Kidney (tissue), 13 donors: ENCODE measurements at regions not wholly inside any gene's neighbourhood (a gene's known extent, or its start where the extent isn't known, plus 50 kb on each side); places are given as distances from the start of the nearest gene placed in this dataset.

Source experiments
- DNase-seq, 5 donors: peaks; one replicate each; pipeline ENCODE4 v3.0.0-alpha.2; 2013 to 2020
- FAIRE-seq: peaks from 2 replicates; lab custom pipeline; 2012; peaks lifted over from hg19 to GRCh38; lab: Jason Lieb, UNC
- H3K27ac ChIP-seq, 2 donors: one replicate each; pipeline ENCODE4 v1.7.0; 2013; ENCODE audit warnings: low read depth in 2 of 2, low read length in 2 of 2, inconsistent platforms in 1 of 2
- H3K27me3 ChIP-seq: one replicate; pipeline ENCODE4 v1.7.1; 2013; ENCODE audit warnings: low read length, inconsistent platforms; ENCODE audit not compliant: control insufficient read depth, insufficient read depth
- H3K36me3 ChIP-seq, 3 donors: one replicate each; pipeline versions ENCODE4 v1.7.0 to v1.7.1; 2013; ENCODE audit warnings: low read length in 3 of 3, control low read depth in 1 of 3, inconsistent platforms in 1 of 3; ENCODE audit not compliant: insufficient read depth in 3 of 3, control insufficient read depth in 2 of 3
- H3K4me1 ChIP-seq, 3 donors: one replicate each; pipeline versions ENCODE4 v1.7.0 to v1.7.1; 2013; ENCODE audit warnings: low read length in 3 of 3, inconsistent platforms in 1 of 3, low read depth in 1 of 3; ENCODE audit not compliant: control insufficient read depth in 2 of 3, insufficient read depth in 2 of 3
- H3K4me3 ChIP-seq, 3 donors: one replicate each; pipeline versions ENCODE4 v1.7.0 to v1.8.1; 2013; ENCODE audit warnings: low read length in 3 of 3, control low read depth in 1 of 3, inconsistent platforms in 1 of 3
- H3K9ac ChIP-seq, 3 donors: one replicate each; pipeline versions ENCODE4 v1.7.0 to v1.7.1; 2013; ENCODE audit warnings: low read length in 3 of 3, control low read depth in 1 of 3, inconsistent platforms in 1 of 3
- H3K9me3 ChIP-seq, 3 donors: one replicate each; pipeline versions ENCODE4 v1.7.0 to v1.7.1; 2013; ENCODE audit warnings: low read length in 3 of 3, control low read depth in 1 of 3, inconsistent platforms in 1 of 3; ENCODE audit not compliant: control insufficient read depth in 2 of 3, insufficient read depth in 1 of 3
- CTCF ChIP-seq: IDR thresholded peaks from 3 replicates; pipeline ENCODE4 v1.5.1; 2012; ENCODE audit warnings: mild to moderate bottlenecking, moderate library complexity, borderline replicate concordance; ENCODE audit not compliant: insufficient read depth; ENCODE audit errors: extremely low read depth
- intact Hi-C: fragments of 100-400 bp; cut with DNase I; formaldehyde crosslinking; loops from one replicate; pipeline ENCODE4 v1.11.1; 2022
- donor health status: control.
- donor health status: control.
- donor health status: control.
- donor health status: control.
- donor health status: control.
- donor health status: DM: yes; HTN: yes; CAD: no.
- donor health status: Normal renal cell carcinoma (clear cell type).

- no peak for FAIRE-seq
- TF ChIP-seq CTCF: no peak
- H3K4me1 ChIP-seq: no peaks in the 10 kb centered on the region
- no peaks in the 10 kb centered on the region for H3K27me3 ChIP-seq
- no peaks in the 10 kb centered on the region for H3K9me3 ChIP-seq
- H3K27ac ChIP-seq: no peak overlapping the region
- intact Hi-C loops: no loop called here
- no peak overlapping the region for H3K4me3 ChIP-seq
- DNase-seq: no peak
- H3K9ac ChIP-seq: no peak overlapping the region
- H3K36me3 ChIP-seq: no peaks in the 10 kb centered on the region
Measured at GRCh38 chr1:91080650-91081049, 58.8 kb upstream of the ZNF644 start.

- H3K4me3 ChIP-seq: no peak overlapping the region
- no peaks in the 10 kb centered on the region for H3K27me3 ChIP-seq
- no peaks in the 10 kb centered on the region for H3K9me3 ChIP-seq
- no peak for TF ChIP-seq CTCF
- no peak overlapping the region for H3K27ac ChIP-seq
- intact Hi-C loops: no loop called here
- H3K9ac ChIP-seq: no peak overlapping the region
- DNase-seq (no peak), FAIRE-seq (no peak)
- no peaks in the 10 kb centered on the region for H3K36me3 ChIP-seq
- no peaks in the 10 kb centered on the region for H3K4me1 ChIP-seq
Measured at GRCh38 chr1:91078859-91079258, 57.0 kb upstream of the ZNF644 start.

GRCh38 chr1:91076834-91077233 lies 55.0 kb upstream of the ZNF644 start:
- no peaks in the 10 kb centered on the region for H3K27me3 ChIP-seq
- H3K9me3 ChIP-seq: no peaks in the 10 kb centered on the region
- no peak for TF ChIP-seq CTCF
- no peaks in the 10 kb centered on the region for H3K4me1 ChIP-seq
- no peak overlapping the region for H3K4me3 ChIP-seq
- no peak overlapping the region for H3K27ac ChIP-seq
- no peak for DNase-seq
- no peak for FAIRE-seq
- intact Hi-C loops: no loop called here
- H3K36me3 ChIP-seq: no peaks in the 10 kb centered on the region
- H3K9ac ChIP-seq: no peak overlapping the region
